ENCODE measurements at regions not wholly inside any gene's neighbourhood (a gene's known extent, or its start where the extent isn't known, plus 50 kb on each side); places are given as distances from the start of the nearest gene placed in this dataset.

DNA sequence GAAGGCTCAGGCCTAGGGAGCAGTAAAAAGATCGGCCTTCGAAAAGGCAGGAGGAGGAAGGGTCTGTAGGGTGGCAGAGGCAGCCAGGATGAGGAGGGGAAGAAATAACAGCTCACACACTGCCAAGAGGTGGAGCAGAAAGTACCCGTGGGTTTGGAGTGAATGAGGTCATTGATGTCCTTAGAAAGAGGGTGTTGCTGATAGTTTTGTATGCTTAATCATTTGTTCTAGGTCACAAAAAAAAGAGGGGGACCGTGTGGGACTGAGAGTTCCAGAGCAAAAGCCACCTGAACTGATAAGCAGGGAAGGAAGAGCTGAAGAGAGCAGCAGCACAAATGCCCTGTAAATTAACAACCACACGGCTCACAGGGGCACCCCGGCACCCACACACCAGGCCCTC, 140.4 kb downstream of the FAM161A start:
- Histone ChIP-seq H3K27ac (ENCODE audit: low read depth in 1 of 2, low read length in 2 of 2) (no peak overlapping the region), H3K27me3 (ENCODE audit: control insufficient read depth in 1 of 2, insufficient read depth in 2 of 2, low read length in 2 of 2) (no peaks in the 10 kb centered on the region), H3K36me3 (ENCODE audit: insufficient read depth, low read length) (no peaks in the 10 kb centered on the region), H3K9me3 (ENCODE audit: control insufficient read depth in 1 of 2, insufficient read depth in 1 of 2, low read length in 2 of 2) (no peaks in the 10 kb centered on the region), H3K4me3 (ENCODE audit: low read length) (no peak overlapping the region), H3K4me1 (ENCODE audit: insufficient read depth, low read length) (no peaks in the 10 kb centered on the region)
- no peaks in the 10 kb centered on the region for H3K36me3 Mint-ChIP-seq (ENCODE audit: low read depth)
- CTCF ChIA-PET, result no interaction called here
- H3K4me1 Mint-ChIP-seq (ENCODE audit: low read depth), result no peaks in the 10 kb centered on the region
- POLR2A ChIA-PET, result no interaction called here
- DNase-seq (no peak), ATAC-seq (ENCODE audit: poor library complexity) (no peak)
- intact Hi-C loops (cut with DNase I, micrococcal nuclease), result no loop called here
- no peaks in the 10 kb centered on the region for H3K27me3 Mint-ChIP-seq
- H3K27ac Mint-ChIP-seq, result no peak overlapping the region
- H3K9me3 Mint-ChIP-seq, result no peaks in the 10 kb centered on the region
- TF ChIP-seq, protein P1, sequence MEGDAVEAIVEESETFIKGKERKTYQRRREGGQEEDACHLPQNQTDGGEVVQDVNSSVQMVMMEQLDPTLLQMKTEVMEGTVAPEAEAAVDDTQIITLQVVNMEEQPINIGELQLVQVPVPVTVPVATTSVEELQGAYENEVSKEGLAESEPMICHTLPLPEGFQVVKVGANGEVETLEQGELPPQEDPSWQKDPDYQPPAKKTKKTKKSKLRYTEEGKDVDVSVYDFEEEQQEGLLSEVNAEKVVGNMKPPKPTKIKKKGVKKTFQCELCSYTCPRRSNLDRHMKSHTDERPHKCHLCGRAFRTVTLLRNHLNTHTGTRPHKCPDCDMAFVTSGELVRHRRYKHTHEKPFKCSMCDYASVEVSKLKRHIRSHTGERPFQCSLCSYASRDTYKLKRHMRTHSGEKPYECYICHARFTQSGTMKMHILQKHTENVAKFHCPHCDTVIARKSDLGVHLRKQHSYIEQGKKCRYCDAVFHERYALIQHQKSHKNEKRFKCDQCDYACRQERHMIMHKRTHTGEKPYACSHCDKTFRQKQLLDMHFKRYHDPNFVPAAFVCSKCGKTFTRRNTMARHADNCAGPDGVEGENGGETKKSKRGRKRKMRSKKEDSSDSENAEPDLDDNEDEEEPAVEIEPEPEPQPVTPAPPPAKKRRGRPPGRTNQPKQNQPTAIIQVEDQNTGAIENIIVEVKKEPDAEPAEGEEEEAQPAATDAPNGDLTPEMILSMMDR (IDR thresholded peaks at IDR 0.05), result no peak
- H3K4me3 Mint-ChIP-seq, result no peak overlapping the region

DNA sequence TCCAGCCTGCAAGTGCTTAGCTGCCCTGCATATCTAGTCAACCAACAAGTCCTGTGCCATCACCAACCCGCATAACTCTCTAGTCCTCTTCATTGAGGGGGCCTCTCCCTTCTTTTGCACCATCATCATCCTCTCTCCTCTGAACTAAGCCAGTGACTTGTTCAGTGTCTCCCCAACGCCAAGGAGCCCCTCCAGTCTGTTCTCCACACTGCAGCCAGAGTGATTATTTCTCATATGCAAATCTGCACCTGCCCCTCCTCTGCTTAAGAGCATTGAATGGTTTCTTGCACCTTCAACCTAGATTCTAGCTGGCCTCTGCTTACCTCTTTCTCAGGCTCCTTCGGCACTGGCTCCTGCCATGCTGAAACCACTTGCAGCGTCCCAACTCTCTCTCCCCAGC, 141.8 kb downstream of the FAM161A start:
- no peaks in the 10 kb centered on the region for H3K27me3 ChIP-seq (ENCODE audit: control insufficient read depth in 1 of 2, insufficient read depth in 2 of 2, low read length in 2 of 2)
- H3K27ac ChIP-seq (ENCODE audit: low read depth in 1 of 2, low read length in 2 of 2), result no peak overlapping the region
- intact Hi-C loops (cut with DNase I, micrococcal nuclease), result no loop called here
- no peaks in the 10 kb centered on the region for H3K9me3 Mint-ChIP-seq
- no peaks in the 10 kb centered on the region for H3K36me3 Mint-ChIP-seq (ENCODE audit: low read depth)
- H3K4me1 Mint-ChIP-seq (ENCODE audit: low read depth), result no peaks in the 10 kb centered on the region
- H3K4me1 ChIP-seq (ENCODE audit: insufficient read depth, low read length), result no peaks in the 10 kb centered on the region
- H3K9me3 ChIP-seq (ENCODE audit: control insufficient read depth in 1 of 2, insufficient read depth in 1 of 2, low read length in 2 of 2), result no peaks in the 10 kb centered on the region
- no peaks in the 10 kb centered on the region for H3K36me3 ChIP-seq (ENCODE audit: insufficient read depth, low read length)
- no peak overlapping the region for H3K4me3 Mint-ChIP-seq
- H3K27me3 Mint-ChIP-seq, result no peaks in the 10 kb centered on the region
- H3K27ac Mint-ChIP-seq, result no peak overlapping the region
- ChIA-PET CTCF (no interaction called here), POLR2A (interaction anchor here (0.6 kb wide), 1 partner anchor 423 kb away, joined by 4 read pairs; no protein-coding TSS in a partner anchor)
- no peak for ATAC-seq (ENCODE audit: poor library complexity)
- TF ChIP-seq, protein P1 (IDR thresholded peaks at IDR 0.05), result no peak
- DNase-seq, result no peak
- no peak overlapping the region for H3K4me3 ChIP-seq (ENCODE audit: low read length)

DNA sequence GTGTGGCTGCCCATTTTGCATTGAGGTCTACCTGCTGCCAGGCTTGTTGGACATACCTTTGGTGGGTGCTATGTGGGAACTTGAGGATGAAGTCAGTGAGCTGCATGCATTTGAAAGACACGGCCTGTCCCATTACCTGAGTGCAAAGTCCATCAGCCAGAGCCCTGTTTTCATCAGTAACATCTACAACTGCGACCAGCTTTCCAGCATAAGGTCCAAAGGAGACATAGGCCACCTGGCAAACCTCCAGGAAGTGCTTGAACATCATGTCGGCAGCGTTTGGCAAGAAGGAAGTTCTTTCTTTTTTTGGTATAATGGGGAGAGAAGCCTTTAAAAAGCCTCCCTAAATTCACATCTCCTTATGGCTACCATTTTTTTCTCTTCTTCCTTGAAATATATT, 143.1 kb downstream of the FAM161A start:
- H3K27ac Mint-ChIP-seq, result no peak overlapping the region
- ATAC-seq (ENCODE audit: poor library complexity) (no peak), DNase-seq (no peak)
- no peak overlapping the region for H3K27ac ChIP-seq (ENCODE audit: low read depth in 1 of 2, low read length in 2 of 2)
- H3K36me3 ChIP-seq (ENCODE audit: insufficient read depth, low read length), result no peaks in the 10 kb centered on the region
- CTCF ChIA-PET, result no interaction called here
- no peaks in the 10 kb centered on the region for H3K4me1 ChIP-seq (ENCODE audit: insufficient read depth, low read length)
- intact Hi-C loops (cut with DNase I, micrococcal nuclease), result no loop called here
- H3K9me3 ChIP-seq (ENCODE audit: control insufficient read depth in 1 of 2, insufficient read depth in 1 of 2, low read length in 2 of 2), result no peaks in the 10 kb centered on the region
- POLR2A ChIA-PET, result no interaction called here
- no peaks in the 10 kb centered on the region for H3K4me1 Mint-ChIP-seq (ENCODE audit: low read depth)
- no peaks in the 10 kb centered on the region for H3K27me3 Mint-ChIP-seq
- H3K4me3 Mint-ChIP-seq, result no peak overlapping the region
- no peak overlapping the region for H3K4me3 ChIP-seq (ENCODE audit: low read length)
- TF ChIP-seq, protein P1 (IDR thresholded peaks at IDR 0.05), result no peak
- no peaks in the 10 kb centered on the region for H3K36me3 Mint-ChIP-seq (ENCODE audit: low read depth)
- H3K9me3 Mint-ChIP-seq, result no peaks in the 10 kb centered on the region
- H3K27me3 ChIP-seq (ENCODE audit: control insufficient read depth in 1 of 2, insufficient read depth in 2 of 2, low read length in 2 of 2), result no peaks in the 10 kb centered on the region
